Adipocyte (in vitro differentiated cells): ENCODE measurements at regions not wholly inside any gene's neighbourhood (a gene's known extent, or its start where the extent isn't known, plus 50 kb on each side); places are given as distances from the start of the nearest gene placed in this dataset.

Experiments
- DNase-seq: peaks from one replicate; pipeline ENCODE4 v3.0.0-alpha.2; 2015; ENCODE audit warnings: low read depth
- H3K27me3 ChIP-seq: replicated peaks from 2 replicates; pipeline ENCODE4 v1.7.0; 2013; ENCODE audit warnings: mild to moderate bottlenecking, low read length, moderate library complexity; ENCODE audit not compliant: control insufficient read depth, insufficient read depth
- H3K36me3 ChIP-seq: 2 replicates; pipeline ENCODE4 v1.7.0; 2013; ENCODE audit warnings: low read length, mild to moderate bottlenecking, moderate library complexity; ENCODE audit not compliant: control insufficient read depth, insufficient read depth, severe bottlenecking
- H3K4me1 ChIP-seq: 2 replicates; pipeline ENCODE4 v1.7.0; 2013; ENCODE audit warnings: mild to moderate bottlenecking, low read length, moderate library complexity; ENCODE audit not compliant: control insufficient read depth, insufficient read depth
- H3K4me3 ChIP-seq: 2 replicates; pipeline ENCODE4 v1.7.0; 2013; ENCODE audit warnings: mild to moderate bottlenecking, low read length, moderate library complexity
- H3K9ac ChIP-seq: 2 replicates; pipeline ENCODE4 v1.7.0; 2013; ENCODE audit warnings: mild to moderate bottlenecking, low read length, moderate library complexity
- H3K9me3 ChIP-seq: 2 replicates; pipeline ENCODE4 v1.7.0; 2013; ENCODE audit warnings: mild to moderate bottlenecking, low read length, moderate library complexity; ENCODE audit not compliant: control insufficient read depth

DNA sequence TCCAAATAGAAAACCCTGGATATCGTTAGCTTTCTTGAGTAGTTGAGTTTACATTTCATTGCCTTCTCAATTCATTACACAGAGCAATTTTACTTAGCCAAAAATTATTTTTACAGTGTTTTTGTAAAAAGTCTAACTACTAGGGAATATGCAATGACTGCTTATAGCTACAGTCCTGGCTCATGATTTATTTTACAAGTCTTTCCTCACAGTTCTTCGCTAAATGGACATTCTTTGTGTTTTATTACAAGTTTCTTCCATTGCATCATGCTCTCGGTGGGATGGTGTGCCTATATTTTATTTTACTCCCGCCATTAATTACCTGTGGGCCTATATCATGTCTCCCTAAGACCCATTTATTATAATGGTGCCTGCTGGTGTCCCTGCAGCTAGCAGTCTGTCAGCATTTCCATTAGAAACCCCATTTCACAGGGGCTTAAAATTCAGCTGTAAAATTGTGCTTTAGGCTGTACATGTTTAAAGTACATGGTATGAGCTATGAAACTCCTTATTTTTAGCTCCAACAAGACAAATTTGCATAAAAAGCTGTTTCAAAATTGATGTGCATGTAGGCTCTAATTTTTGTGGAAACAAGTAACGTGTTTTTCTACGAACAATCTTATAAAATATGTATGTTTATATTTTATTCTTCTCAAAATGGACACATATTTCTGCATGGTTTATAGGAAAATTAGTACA, 227.4 kb downstream of the SLC7A11 start:
- Histone ChIP-seq H3K27me3 (no peaks in the 10 kb centered on the region), H3K4me3 (no peak overlapping the region), H3K36me3 (no peaks in the 10 kb centered on the region), H3K9ac (no peak overlapping the region), H3K4me1 (no peaks in the 10 kb centered on the region), H3K9me3 (no peaks in the 10 kb centered on the region)
- no peak for DNase-seq

GRCh38 chr4:138013625-138014024, 228.5 kb downstream of the SLC7A11 start:
- H3K9me3 ChIP-seq = no peaks in the 10 kb centered on the region
- no peak overlapping the region for H3K4me3 ChIP-seq
- H3K4me1 ChIP-seq = no peaks in the 10 kb centered on the region
- H3K9ac ChIP-seq = no peak overlapping the region
- H3K27me3 ChIP-seq = no peaks in the 10 kb centered on the region
- DNase-seq = no peak
- no peaks in the 10 kb centered on the region for H3K36me3 ChIP-seq

DNA sequence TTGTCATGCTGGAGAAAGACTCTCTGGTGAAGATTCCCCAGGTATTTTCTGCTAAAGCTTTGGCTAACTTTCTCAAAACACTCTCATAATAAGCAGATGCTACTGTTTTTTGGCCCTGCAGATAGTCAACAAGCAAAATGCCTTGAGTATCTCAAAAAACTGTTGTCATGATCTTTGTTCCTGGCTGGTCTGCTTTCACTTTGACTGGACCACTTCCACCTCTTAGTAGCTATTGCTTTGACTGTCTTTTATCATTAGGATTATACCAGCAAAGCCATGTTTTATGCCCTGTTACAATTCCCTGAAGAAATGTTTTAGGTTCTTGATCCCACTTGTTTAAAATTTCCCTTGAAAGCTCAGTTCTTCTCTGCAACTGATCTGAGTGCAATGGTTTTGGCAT, 231.5 kb downstream of the SLC7A11 start:
- Histone ChIP-seq H3K9me3 (no peaks in the 10 kb centered on the region), H3K9ac (no peak overlapping the region), H3K36me3 (no peaks in the 10 kb centered on the region), H3K4me3 (no peak overlapping the region), H3K4me1 (no peaks in the 10 kb centered on the region), H3K27me3 (no peaks in the 10 kb centered on the region)
- no peak for DNase-seq

DNA sequence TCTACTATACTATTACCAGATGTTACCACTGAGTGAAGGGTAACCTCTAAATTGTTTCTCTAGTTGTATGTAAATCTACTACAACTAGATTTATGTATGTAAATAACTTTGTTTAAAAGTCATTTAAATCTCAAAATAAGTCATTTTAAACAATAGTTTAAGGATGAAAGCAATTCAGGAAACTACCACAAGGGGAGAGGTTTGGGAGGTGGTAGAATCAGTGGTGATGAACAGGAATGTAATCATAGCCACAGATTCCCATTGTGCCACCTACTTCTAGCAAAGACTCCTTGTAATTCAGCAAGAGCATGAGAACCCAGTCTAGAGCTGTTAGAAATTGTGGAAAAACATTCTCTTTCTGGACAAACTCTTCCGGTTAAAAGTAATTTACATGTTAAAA, 234.6 kb downstream of the SLC7A11 start:
- Histone ChIP-seq H3K4me1 (peaks cover 2% of the 10 kb centered on the region), H3K27me3 (no peaks in the 10 kb centered on the region), H3K4me3 (no peak overlapping the region), H3K9ac (no peak overlapping the region), H3K9me3 (no peaks in the 10 kb centered on the region), H3K36me3 (no peaks in the 10 kb centered on the region)
- DNase-seq = no peak

DNA sequence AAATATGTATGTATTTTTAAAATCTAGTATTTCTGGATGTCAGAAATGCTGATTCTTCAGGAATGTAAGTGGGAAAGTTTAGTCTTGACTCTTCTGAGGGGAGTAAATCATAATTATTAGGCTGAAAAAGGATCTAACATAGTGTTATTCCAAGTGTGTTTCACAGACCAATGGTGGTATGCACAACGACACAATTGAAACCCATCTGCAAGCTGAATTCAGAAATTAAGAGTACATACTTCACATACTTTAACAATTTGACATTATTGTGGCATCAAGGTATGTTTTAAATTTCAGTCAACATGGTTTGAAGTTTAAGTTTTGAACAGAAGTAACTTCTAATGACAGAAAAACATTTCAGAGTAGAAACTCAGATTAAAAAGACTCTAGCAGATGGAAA, 236.7 kb downstream of the SLC7A11 start:
- no peak overlapping the region for H3K9ac ChIP-seq
- H3K36me3 ChIP-seq = no peaks in the 10 kb centered on the region
- H3K9me3 ChIP-seq = no peaks in the 10 kb centered on the region
- peaks cover 2% of the 10 kb centered on the region for H3K4me1 ChIP-seq
- no peak overlapping the region for H3K4me3 ChIP-seq
- DNase-seq = no peak
- H3K27me3 ChIP-seq = no peaks in the 10 kb centered on the region

DNA sequence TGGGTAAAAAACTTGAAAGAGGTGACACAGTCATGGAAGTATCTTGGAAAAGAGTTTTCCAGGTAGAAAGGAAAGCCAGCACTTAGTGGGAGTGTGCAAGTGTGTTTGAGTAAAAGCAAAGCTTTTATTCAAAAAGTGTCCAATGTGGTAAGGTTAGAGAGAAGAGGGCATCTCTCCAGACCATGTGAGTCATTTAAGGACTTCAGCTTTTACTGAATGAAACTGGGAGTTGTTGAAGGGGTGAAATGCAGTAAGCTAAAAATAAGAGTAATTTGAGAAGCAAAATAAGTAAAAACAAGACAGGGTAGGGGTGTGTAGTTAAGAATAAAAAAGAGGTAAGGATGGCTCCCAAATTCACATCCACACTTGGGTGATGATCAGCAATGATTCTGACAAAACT, 238.9 kb downstream of the SLC7A11 start:
- Histone ChIP-seq H3K36me3 (no peaks in the 10 kb centered on the region), H3K4me3 (no peak overlapping the region), H3K27me3 (no peaks in the 10 kb centered on the region), H3K9me3 (no peaks in the 10 kb centered on the region), H3K4me1 (peaks cover 17% of the 10 kb centered on the region), H3K9ac (no peak overlapping the region)
- DNase-seq = peak; percentile 16

- Histone ChIP-seq H3K36me3 (no peaks in the 10 kb centered on the region), H3K9ac (peak overlapping the region; percentile 52), H3K4me1 (peaks cover 23% of the 10 kb centered on the region), H3K27me3 (no peaks in the 10 kb centered on the region), H3K4me3 (no peak overlapping the region), H3K9me3 (no peaks in the 10 kb centered on the region)
- DNase-seq = peak; percentile 60
These were observed 243.3 kb downstream of the SLC7A11 start for GRCh38 chr4:137998666-137999429.

DNA sequence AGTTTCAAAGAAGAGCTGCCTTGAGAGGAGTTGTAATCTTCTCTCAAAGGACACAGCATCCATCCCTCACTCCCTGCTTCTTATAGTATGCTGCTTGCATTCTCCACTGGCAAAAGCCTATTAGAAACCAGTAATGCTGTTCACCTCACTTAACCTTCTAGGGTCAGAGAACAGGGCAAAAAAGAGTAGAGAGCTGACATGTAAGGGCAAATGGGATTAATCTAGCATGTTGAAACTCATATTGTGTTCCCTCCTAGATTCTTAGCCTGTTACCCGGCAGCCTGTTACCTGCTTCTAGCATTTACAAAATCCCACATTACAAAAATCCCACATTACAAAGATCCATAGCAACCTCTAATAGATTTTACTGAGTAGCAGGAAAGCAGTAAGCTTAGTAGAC, 244.7 kb downstream of the SLC7A11 start:
- H3K36me3 ChIP-seq = no peaks in the 10 kb centered on the region
- no peaks in the 10 kb centered on the region for H3K27me3 ChIP-seq
- peaks cover 21% of the 10 kb centered on the region for H3K4me1 ChIP-seq
- H3K4me3 ChIP-seq = no peak overlapping the region
- no peak for DNase-seq
- no peak overlapping the region for H3K9ac ChIP-seq
- no peaks in the 10 kb centered on the region for H3K9me3 ChIP-seq

GRCh38 chr4:137994853-137995252, 247.3 kb downstream of the SLC7A11 start:
- H3K9ac ChIP-seq = peak overlapping the region; percentile 21
- H3K4me3 ChIP-seq = no peak overlapping the region
- peaks cover 21% of the 10 kb centered on the region for H3K4me1 ChIP-seq
- DNase-seq = peak; percentile 57
- no peaks in the 10 kb centered on the region for H3K9me3 ChIP-seq
- H3K36me3 ChIP-seq = no peaks in the 10 kb centered on the region
- no peaks in the 10 kb centered on the region for H3K27me3 ChIP-seq

- Histone ChIP-seq H3K9me3 (no peaks in the 10 kb centered on the region), H3K4me3 (no peak overlapping the region), H3K4me1 (peaks cover 6% of the 10 kb centered on the region), H3K9ac (no peak overlapping the region), H3K27me3 (no peaks in the 10 kb centered on the region), H3K36me3 (no peaks in the 10 kb centered on the region)
- no peak for DNase-seq
These were observed 248.9 kb downstream of the SLC7A11 start for GRCh38 chr4:137993232-137993631.

- no peaks in the 10 kb centered on the region for H3K27me3 ChIP-seq
- no peak for DNase-seq
- no peak overlapping the region for H3K4me3 ChIP-seq
- no peaks in the 10 kb centered on the region for H3K36me3 ChIP-seq
- H3K4me1 ChIP-seq = peaks cover 13% of the 10 kb centered on the region
- H3K9ac ChIP-seq = no peak overlapping the region
- no peaks in the 10 kb centered on the region for H3K9me3 ChIP-seq
These were observed 260.9 kb downstream of the SLC7A11 start for GRCh38 chr4:137981277-137981676.
